Activated T-cell treated with anti-CD3 and anti-CD28 coated beads for 1 hour (primary cell): ENCODE measurements at regions not wholly inside any gene's neighbourhood (a gene's known extent, or its start where the extent isn't known, plus 50 kb on each side); places are given as distances from the start of the nearest gene placed in this dataset.

Experiments
- DNase-seq: peaks from one replicate; pipeline ENCODE4 v3.0.0-alpha.2; 2020; ENCODE audit warnings: low read depth

DNA sequence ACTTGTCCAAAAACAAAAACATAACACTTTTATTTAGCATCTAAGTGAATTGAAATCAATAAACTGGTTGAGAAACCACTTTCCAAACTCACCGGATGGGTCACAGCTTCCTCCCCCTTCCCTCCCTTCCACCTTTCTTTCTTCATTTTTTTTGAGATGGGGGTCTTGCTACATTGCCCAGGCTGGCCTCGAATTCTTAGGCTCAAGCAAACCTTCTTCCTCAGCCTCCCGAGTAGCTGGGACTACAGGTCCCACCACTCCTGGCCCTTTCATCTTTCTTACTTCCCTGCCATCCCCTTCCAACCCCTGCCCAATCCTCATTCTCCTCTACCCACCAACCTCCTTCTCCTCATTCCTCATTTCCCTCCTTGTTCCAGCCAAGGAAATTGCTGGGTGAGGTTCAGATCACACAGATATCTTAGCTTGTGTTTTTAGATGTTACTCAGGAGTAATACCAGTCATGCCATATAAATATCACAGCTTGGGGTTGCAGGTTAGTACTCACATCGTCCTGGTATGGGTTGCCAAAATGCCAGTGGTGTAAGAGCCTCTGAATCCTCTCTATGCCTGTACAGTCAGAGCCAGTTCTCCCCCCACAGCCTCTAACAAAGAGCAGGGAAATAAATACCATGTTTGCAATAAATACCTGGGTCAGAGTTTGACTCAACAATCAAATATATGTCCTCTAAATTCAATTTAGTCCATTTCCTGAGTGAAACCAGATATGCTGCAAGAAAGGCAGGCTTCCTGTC, 132.7 kb upstream of the NDUFV2 start:
- DNase-seq: no peak

DNA sequence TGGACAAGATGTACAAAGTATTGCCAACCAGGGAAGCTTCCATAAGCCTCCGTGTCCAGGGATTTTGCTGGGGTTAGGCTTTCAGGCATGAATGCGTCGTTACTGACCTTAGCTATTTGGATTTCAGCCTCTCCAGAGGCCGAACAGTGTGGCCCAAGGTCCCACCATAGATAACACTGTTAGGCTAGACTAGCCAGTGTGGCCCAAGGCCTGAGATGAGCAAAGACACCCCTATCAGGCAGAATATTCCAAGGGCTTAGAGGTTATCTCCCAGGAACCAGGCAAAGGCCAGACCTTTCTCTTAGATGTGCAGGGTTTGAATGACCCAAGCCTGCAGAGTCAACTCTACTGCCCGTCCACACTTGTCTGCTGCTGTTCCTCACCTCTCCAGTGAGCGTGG, 131.7 kb upstream of the NDUFV2 start:
- DNase-seq: no peak

DNA sequence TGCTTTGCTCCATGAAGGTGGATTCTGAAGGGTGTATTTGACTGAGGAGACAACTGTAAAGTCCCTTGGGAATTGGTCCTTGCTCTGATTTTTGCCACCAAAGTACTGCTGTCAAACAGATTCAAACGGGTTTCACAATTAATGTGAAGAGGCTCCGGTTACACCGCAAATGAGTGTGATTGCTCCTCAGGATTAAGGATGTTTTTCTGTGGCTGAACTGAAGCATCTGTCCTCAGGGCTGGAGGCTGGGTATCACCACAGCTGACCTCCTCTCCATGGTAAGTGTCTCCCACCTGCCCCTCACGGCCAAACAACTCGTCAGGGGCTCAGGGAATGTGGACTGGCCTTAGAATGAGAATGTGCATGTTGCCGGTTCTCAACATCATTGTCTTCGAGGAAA, 130.4 kb upstream of the NDUFV2 start:
- no peak for DNase-seq

DNA sequence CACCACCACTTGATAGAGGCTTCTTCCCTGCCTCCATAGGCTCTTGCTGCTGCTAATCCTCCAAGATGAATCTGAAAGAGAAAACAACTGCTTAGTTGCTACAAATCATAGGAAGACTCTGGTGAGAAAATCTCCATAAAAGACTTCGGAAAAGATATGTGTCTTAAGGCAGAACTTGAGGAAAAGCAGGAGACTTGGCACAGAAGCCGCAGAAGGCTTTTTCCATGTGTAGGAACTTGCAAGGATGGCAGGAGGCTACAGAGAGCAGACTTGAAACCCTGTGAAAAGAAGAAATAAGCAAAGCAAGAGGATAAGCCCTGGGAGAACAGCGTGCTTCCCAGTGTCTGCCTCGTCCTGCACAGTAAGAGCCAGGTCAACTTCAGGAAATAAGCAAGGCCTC, 128.2 kb upstream of the NDUFV2 start:
- no peak for DNase-seq

DNA sequence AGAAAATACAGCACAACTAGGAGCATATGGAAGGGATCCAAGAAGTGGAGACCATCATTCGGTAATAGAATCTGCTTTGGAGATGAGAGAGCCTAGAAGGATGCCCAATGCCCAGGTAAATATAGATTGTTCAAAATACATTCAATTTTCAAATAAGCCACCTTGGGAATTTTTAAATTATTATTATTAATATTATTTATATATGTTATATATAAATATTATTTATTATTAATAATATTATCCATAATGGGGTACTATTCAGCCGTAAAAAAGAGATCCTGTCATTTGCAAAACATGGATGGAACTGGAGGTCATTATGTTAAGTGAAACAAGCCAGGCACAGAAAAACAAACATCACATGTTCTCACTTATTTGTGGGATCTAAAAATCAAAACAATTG, 127.8 kb upstream of the NDUFV2 start:
- no peak for DNase-seq

DNA sequence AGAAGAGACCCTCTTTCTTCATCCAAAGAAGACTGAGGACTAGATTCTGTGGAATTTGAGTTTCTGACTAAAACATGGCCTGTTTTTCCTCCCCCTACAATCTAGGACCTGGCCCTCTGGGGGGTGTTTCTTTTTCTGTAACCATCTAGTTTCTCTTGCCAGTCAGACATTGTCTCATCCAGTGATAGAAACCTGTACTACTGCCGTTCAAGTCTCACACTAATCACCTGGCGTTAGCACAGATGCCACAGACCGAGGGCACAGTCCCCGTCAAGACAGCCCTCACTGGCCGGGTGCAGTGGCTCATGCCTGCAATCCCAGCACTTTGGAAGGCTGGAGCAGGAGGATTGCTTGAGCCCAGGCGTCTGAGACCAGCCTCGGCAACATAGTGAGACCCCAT, 126.9 kb upstream of the NDUFV2 start:
- no peak for DNase-seq

DNA sequence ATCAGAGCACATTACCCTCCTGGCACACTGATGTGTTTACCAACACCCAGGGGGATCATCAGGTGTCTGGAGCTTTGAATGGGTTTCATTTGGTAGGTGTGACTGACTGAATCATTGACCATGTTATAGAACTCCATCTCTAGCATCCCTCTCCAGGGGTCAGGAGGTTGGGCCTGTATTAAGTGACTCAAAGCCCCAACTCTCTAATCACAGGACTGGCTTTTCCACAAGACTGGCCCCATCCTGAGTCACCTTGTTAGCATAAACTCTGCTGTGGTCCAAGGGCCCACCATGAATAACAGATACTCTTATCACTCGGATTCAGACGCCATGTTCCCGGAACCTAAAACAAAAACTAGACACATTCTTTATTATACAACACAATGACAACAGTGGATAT, 125.9 kb upstream of the NDUFV2 start:
- DNase-seq: no peak

DNA sequence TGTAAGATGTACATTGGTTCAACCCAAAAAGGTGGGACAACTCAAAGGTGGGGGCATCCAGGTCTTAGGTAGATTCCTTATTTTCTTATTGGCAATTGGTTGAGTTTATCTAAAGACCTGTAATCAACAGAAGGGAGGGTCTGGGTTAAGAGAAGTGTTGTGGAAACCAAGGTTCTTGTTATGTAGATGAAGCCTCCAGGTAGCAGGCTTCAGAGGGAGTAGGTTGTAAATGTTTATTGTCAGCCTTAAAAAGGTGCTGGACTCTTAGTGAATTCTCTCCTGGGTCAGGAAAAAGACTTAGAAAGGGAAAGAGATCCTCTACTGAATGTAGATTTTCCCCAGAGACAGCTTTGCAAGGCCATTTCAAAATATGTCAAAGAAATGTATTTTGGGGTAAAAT, 125.3 kb upstream of the NDUFV2 start:
- no peak for DNase-seq

DNA sequence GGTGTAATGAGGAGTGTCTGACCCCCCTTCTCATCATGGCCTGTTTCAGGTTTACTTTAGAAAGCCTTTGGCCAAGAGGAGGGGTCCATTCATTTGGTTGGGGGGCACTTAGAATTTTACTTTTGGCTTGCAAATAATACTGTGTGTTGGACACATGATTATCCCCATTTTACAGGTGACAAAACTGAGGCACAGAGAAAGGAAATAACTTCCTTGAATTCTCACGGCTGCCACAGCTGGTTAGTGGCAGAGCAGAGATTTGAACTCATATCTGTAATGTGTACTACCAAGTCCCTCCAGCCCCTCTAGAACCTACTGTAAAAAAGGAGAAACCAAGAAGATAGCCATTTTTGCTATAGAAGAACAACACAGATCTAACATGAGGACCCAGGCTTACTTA, 124.8 kb upstream of the NDUFV2 start:
- DNase-seq: no peak

DNA sequence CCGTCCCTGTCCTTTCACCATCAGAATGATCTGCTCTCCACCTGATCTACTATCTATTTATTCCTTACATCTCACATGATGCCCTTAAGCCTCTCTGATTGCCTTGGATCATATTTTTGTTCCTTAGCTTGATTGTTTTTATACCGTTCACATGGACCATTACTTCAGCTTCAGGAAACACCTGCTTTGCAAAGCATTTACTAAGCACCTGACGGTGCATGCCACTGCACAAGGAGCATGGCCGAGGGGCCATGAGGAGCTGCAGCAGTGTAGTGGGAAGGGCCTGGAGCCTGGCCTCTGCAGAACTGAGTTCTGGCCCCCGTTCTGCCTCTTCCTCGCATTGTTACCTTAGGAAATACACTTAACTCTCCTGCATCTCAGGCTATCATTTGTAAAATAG, 124.1 kb upstream of the NDUFV2 start:
- no peak for DNase-seq

DNA sequence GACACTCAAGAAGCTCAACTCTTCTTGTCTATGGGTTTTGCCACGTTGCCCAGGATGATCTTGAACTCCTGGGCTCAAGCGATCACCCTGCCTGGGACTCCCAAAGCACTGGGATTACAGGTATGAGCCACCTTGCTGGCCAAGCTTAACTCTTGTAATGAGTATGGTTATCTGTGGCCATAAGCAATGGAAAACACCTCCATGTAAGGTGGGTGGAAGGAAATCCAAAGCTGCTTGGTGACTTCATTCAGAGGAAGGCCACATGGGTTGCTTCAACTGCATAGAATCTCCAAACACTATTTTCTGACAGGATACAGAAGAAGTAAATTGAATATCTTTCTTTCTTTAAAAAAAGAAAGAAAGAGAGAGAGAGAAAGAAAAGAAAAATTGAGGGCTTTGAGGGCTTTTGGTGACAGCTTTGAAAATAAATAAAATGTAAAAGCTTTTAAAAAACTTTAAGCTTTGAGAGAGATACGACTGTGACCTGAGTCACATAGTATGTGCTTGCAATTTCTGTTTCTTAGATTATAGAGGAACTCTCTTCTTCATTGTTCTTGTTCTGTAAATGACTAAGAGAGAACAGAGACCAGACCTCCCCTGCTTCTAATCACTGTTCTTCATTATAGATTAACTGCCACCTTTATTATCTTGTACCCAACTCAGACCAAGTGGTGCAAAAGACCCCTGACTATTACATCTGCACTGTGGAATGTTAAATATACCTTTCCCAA, 123.1 kb upstream of the NDUFV2 start:
- no peak for DNase-seq

DNA sequence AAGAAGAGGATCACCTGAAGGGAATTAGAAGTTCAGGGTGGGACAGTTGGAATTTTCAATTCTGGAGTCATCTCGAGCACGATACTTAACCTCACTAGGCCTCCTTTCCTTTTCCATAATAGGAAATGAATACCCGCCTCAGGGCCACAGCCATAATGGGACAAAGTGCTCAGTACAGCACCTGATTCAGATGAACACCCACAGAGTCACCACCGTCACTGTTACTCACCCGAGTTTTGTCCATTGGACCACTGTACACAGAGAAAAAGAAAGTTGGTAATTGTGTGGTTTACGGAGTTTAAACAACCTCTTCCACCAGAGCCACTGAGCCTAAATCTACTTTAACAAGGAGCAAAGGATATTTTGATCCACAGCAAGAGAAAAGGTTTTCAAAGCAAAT, 122.0 kb upstream of the NDUFV2 start:
- no peak for DNase-seq

DNA sequence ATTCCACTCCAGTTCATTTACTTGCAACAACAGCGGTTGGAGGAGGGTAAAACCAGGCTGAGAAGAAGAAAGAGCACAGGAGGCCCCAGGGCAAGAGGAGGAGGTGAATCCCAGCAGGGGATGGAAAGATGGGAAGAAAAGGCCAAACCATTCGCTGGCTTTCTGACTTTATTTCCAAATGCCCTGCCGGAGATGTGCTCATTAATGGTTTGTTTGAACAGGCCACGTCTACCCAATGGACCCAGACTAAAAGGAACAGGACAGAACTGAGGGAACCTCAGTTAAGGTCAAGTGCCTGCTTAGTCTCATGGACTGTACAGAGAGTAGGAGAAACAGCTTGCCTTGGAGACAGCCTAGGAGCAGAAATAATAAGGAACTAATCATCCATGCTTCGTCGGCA, 121.6 kb upstream of the NDUFV2 start:
- DNase-seq: no peak

DNA sequence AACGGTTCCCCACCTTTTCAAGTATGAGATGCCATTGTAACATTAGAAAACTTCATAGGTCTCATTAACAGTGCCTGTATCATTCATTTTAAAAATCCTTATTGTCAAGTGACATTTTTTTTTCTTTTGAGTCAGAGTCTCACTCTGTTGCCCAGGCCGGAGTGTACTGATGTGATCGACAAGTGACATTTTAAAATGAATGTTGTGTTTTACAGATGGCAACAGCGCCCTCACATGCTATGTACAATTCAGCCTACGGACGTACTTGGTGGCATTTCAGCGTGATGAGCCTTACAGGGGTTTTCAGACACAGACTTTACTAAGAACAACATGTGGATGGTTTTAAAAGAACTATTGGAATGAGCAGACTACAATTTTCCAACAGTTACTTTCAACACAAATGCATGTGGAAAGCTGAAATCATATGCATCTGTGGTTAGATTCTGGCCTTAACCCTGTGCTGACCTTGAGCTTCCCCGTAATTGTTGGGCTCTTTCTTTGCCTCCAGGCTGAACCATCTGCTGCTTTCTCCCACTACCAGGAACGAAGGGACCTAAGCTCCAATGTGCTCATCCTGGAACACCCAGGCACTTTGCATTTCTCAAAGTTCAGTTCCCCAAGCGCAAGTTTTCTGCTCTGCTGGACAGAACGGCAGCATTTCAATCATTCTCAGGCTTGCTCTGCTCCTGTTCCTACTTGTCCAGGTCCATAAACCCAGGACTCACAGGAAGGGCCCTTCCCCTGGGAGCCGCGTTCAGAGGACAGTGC, 119.9 kb upstream of the NDUFV2 start:
- DNase-seq: no peak

DNA sequence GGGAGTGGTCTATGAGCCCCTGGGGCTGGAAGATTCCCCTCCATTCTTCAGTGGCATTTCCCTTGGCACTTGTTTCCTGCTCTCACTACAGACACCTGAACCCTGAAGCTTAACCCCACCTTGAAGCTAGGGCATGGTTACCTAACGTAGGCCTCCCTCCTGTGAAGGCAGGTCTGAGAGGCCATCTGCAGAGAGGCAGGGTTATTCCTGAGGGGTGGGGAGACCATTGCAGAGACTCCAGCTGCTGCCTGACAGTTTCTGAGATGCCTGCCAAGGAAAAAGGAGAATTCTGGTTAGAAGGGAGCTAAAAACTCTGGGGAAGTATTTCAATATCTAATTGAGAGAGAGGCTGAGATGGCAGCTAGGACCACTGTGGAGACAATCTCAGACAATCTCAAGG, 119.3 kb upstream of the NDUFV2 start:
- no peak for DNase-seq

DNA sequence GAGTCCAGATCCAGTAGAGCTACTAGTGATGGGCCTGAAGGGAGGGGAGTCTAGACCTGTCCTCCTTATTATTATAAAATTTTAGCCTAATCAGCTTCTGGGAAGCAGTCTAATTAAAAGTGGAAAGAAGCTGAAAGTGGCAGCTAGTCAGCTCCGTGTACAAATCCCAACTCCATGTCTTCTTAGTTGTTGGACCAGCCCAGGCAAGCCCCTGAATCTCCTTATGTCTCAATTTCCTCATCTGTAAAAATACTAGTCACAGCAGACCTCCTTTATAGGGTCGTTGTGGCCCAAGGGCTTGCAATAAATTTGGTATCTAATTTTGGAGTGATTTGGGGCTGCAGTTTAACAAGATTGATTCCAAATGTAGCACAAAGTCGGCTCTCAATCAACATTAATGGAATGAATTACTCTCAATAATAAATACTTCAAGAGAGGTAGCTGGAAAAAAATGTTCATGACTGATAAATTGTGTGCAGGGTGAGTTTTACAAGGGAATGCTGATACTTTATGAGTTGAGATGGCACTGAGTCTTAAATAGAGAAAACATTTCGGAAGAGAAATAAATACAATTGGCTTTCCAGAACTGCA, 118.3 kb upstream of the NDUFV2 start:
- no peak for DNase-seq

DNA sequence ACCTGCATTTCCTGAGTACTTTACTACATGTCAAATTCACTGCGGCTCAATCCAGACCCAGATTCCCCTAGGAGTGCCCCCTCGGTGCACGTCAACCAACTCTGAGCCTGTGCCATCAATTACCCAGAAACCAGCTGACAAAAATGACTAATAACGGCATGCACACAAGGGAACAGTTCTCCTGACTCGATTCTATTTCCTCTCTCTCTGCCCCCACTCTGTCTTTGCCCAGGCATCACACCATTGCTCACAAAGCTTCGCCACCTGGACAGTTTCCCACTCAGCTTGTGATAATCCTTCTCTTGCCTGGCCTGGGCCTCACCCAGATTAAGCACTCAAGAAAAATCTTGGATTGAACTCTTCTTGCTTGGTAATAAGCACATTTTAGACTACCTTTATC, 115.3 kb upstream of the NDUFV2 start:
- DNase-seq: no peak

DNA sequence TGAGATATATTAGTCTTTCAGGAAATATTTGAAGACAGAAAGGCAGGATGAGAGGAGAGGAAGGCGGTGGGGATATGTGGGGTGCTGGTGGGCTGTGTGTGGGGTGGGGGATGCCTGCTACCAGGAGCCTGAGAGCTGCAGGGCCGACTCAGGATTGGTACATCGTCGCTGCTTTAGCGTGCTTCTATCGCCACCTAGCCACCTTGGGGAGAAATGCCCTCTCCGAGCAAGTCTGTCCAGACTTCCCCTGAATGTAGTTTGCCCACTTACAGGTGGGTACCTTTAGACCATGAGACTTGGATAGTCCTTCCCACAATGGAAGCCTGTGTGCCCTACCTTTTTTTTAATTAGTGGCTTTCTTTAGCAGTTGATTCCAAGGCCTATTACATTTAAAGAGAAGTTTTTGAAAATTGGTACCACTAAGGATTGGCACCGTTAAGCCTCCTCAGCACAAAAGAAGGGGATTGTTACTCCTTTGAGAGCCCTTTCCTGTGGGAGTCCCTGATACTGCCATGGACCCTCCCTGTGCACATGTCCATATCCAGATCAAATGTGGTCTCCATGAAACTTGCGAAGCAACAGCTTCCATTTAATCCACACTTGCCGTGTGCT, 114.1 kb upstream of the NDUFV2 start:
- DNase-seq: peak; percentile 33

DNA sequence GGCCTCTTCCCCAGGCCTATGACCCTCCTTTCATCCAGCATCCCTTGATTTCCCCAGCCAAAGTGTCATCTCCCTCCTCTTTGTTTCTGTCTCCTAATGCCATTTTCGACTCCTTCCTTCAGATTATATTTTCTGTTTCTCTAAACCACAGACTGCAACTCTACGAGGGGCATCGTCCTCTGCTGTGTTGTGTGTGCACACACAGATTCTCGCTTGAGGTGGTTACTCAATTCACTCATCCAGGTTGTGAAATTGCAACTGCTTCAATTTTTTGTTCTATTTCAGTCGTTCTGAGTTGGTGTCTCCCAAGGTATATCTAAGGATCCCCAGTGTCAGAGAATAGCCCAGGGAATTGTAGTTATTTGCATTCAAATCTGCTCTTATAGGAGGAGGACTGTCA, 113.5 kb upstream of the NDUFV2 start:
- DNase-seq: no peak

DNA sequence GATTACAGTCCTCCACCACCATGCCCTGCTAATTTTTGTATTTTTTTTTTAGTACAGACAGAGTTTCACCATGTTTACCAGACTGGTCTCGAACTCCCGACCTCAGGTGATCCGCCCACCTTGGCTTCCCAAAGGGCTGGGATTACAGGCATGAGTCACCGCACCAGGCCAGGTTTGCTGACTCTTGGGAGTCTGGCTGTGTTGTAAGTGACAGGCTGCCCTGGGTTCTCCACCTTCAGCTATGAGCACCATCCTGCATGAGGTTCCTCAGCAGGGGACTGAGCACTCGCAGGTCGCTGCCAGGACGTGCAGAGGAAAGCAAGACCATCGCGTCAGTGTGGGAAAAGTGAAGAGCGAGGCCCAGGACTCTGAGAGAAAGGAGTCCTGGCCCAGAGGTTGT, 112.6 kb upstream of the NDUFV2 start:
- no peak for DNase-seq

DNA sequence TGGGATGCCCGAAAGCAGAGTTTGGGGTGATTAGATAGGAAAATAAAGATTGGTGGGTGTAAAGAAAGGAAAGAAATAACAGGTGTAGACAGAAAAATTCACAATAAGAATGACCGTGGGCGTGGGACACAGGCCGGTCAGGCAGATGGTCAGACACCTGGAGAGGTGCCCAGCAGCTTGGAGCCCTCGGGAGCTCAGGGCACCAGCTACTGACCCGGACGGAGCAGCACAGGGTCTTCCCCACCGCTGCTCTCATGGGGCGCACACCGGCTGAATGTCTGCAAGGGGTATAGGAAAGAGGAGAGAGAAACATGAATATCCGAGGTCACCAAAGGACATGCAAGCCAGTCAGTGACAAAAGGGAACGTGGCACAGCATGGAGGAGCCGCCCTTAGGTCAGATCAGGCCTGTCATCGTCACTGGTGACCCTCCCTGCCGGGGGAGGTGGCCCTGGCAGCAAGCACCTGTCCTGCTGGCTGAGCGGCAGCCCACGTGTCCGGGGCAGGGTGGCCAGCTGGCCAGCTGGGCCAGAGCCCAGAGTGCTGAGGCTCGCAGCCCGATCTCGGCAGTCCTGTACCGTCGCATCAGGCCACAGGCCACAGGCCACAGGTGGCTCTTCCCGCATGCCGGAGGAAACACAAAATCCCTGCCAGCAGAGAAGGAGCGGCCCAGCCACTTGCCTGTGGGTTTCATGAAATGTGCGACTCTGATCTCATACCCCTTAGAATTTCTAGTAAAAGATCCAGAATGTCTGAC, 112.0 kb upstream of the NDUFV2 start:
- no peak for DNase-seq

DNA sequence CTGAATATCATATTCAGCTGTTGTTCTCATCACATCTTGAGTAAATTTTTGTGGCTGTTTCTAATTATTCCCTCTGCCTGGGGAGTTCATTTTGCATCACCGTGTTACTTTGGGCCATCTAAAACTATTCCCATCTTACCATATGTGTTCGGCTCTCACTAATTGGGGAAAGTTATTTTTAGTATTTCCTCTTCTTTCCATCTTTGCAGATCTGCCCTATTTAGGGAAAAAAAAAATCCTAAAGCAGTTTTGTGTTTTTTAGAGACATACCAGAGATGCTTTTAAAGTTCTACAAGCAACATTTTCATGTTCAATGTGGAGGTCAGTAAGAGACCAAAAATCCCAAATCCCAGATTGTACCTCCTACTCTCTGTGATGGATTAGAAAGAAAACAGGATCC, 111.3 kb upstream of the NDUFV2 start:
- no peak for DNase-seq
